ENCODE measurements at regions not wholly inside any gene's neighbourhood (a gene's known extent, or its start where the extent isn't known, plus 50 kb on each side); places are given as distances from the start of the nearest gene placed in this dataset.
"Not testable (repeated sequence)": the region's sequence is repeated elsewhere in the genome, so short reads cannot be mapped to it uniquely, and the experiment has no call there.

- H3K27ac ChIP-seq (ENCODE audit: low read depth, low read length); H2AFZ ChIP-seq (ENCODE audit: low read depth, low read length, poor library complexity, severe bottlenecking); ATAC-seq; H3K36me3 ChIP-seq (ENCODE audit: control insufficient read depth in 1 of 2, insufficient read depth in 2 of 2, low read length in 2 of 2); RAD21 ChIA-PET (ENCODE audit: low non-redundant PET in 1 of 2, low total read pairs in 2 of 2, uncharacterized antibody in 2 of 2, unreplicated experiment in 2 of 2); H3K9me3 ChIP-seq (ENCODE audit: control insufficient read depth in 1 of 2, insufficient read depth in 1 of 2, low read depth in 1 of 2, low read length in 2 of 2); H3K4me2 ChIP-seq (ENCODE audit: low read length); H3K9me2 ChIP-seq (ENCODE audit: insufficient read depth); DNase-seq (ENCODE audit: low read depth, low spot score); BruUV-seq (replicated peaks); H3K27me3 ChIP-seq (ENCODE audit: insufficient read depth, low read length); CTCF ChIA-PET; H3K9ac ChIP-seq (ENCODE audit: low read length); H3K4me3 ChIP-seq (replicated peaks in 1 of 2; ENCODE audit: low read depth in 1 of 2, low read length in 2 of 2); H4K20me1 ChIP-seq (ENCODE audit: insufficient read depth); H3K79me2 ChIP-seq (ENCODE audit: insufficient read depth, low read length); intact Hi-C loops (cut with micrococcal nuclease); H3K4me1 ChIP-seq (ENCODE audit: control insufficient read depth in 1 of 2, insufficient read depth in 2 of 2, low read length in 2 of 2); POLR2A ChIA-PET: not testable (repeated sequence)
These were observed 381.3 kb upstream of the ANKRD20A1 start for GRCh38 chr9:67477465-67477864.

- POLR2A ChIA-PET; H3K9me2 ChIP-seq (ENCODE audit: insufficient read depth); ATAC-seq; CTCF ChIA-PET; H3K27ac ChIP-seq (ENCODE audit: low read depth, low read length); H3K9me3 ChIP-seq (ENCODE audit: control insufficient read depth in 1 of 2, insufficient read depth in 1 of 2, low read depth in 1 of 2, low read length in 2 of 2); H3K9ac ChIP-seq (ENCODE audit: low read length); RAD21 ChIA-PET (ENCODE audit: low non-redundant PET in 1 of 2, low total read pairs in 2 of 2, uncharacterized antibody in 2 of 2, unreplicated experiment in 2 of 2); BruUV-seq (replicated peaks); H3K4me1 ChIP-seq (ENCODE audit: control insufficient read depth in 1 of 2, insufficient read depth in 2 of 2, low read length in 2 of 2); H3K27me3 ChIP-seq (ENCODE audit: insufficient read depth, low read length); intact Hi-C loops (cut with micrococcal nuclease); H2AFZ ChIP-seq (ENCODE audit: low read depth, low read length, poor library complexity, severe bottlenecking); H3K79me2 ChIP-seq (ENCODE audit: insufficient read depth, low read length); H3K4me3 ChIP-seq (replicated peaks in 1 of 2; ENCODE audit: low read depth in 1 of 2, low read length in 2 of 2); H3K36me3 ChIP-seq (ENCODE audit: control insufficient read depth in 1 of 2, insufficient read depth in 2 of 2, low read length in 2 of 2); DNase-seq (ENCODE audit: low read depth, low spot score); H3K4me2 ChIP-seq (ENCODE audit: low read length); H4K20me1 ChIP-seq (ENCODE audit: insufficient read depth): not testable (repeated sequence)
These were observed 388.0 kb upstream of the ANKRD20A1 start for GRCh38 chr9:67470739-67471138.

GRCh38 chr9:67468326-67468725 lies 390.4 kb upstream of the ANKRD20A1 start:
- intact Hi-C loops (cut with micrococcal nuclease); BruUV-seq (replicated peaks); ATAC-seq: not testable (repeated sequence)

GRCh38 chr9:67461796-67462757 lies 396.7 kb upstream of the ANKRD20A1 start:
- H3K9me3 ChIP-seq (ENCODE audit: control insufficient read depth in 1 of 2, insufficient read depth in 1 of 2, low read depth in 1 of 2, low read length in 2 of 2); ATAC-seq; BruUV-seq (replicated peaks); H3K4me3 ChIP-seq (replicated peaks in 1 of 2; ENCODE audit: low read depth in 1 of 2, low read length in 2 of 2); H3K27ac ChIP-seq (ENCODE audit: low read depth, low read length); H3K27me3 ChIP-seq (ENCODE audit: insufficient read depth, low read length); H3K79me2 ChIP-seq (ENCODE audit: insufficient read depth, low read length); intact Hi-C loops (cut with micrococcal nuclease); H3K4me2 ChIP-seq (ENCODE audit: low read length); POLR2A ChIA-PET; DNase-seq (ENCODE audit: low read depth, low spot score); H2AFZ ChIP-seq (ENCODE audit: low read depth, low read length, poor library complexity, severe bottlenecking); H3K4me1 ChIP-seq (ENCODE audit: control insufficient read depth in 1 of 2, insufficient read depth in 2 of 2, low read length in 2 of 2); CTCF ChIA-PET; H3K36me3 ChIP-seq (ENCODE audit: control insufficient read depth in 1 of 2, insufficient read depth in 2 of 2, low read length in 2 of 2); H3K9me2 ChIP-seq (ENCODE audit: insufficient read depth); H4K20me1 ChIP-seq (ENCODE audit: insufficient read depth); RAD21 ChIA-PET (ENCODE audit: low non-redundant PET in 1 of 2, low total read pairs in 2 of 2, uncharacterized antibody in 2 of 2, unreplicated experiment in 2 of 2); H3K9ac ChIP-seq (ENCODE audit: low read length): not testable (repeated sequence)

More at GRCh38 chr9:67468326-67468725, 390.4 kb upstream of the ANKRD20A1 start:
- H3K36me3 ChIP-seq (ENCODE audit: control insufficient read depth in 1 of 2, insufficient read depth in 2 of 2, low read length in 2 of 2); H3K9ac ChIP-seq (ENCODE audit: low read length); RAD21 ChIA-PET (ENCODE audit: low non-redundant PET in 1 of 2, low total read pairs in 2 of 2, uncharacterized antibody in 2 of 2, unreplicated experiment in 2 of 2); POLR2A ChIA-PET; H3K9me2 ChIP-seq (ENCODE audit: insufficient read depth); DNase-seq (ENCODE audit: low read depth, low spot score); CTCF ChIA-PET; H3K9me3 ChIP-seq (ENCODE audit: control insufficient read depth in 1 of 2, insufficient read depth in 1 of 2, low read depth in 1 of 2, low read length in 2 of 2); H3K4me1 ChIP-seq (ENCODE audit: control insufficient read depth in 1 of 2, insufficient read depth in 2 of 2, low read length in 2 of 2); H3K27me3 ChIP-seq (ENCODE audit: insufficient read depth, low read length); H3K4me2 ChIP-seq (ENCODE audit: low read length); H3K79me2 ChIP-seq (ENCODE audit: insufficient read depth, low read length); H3K4me3 ChIP-seq (replicated peaks in 1 of 2; ENCODE audit: low read depth in 1 of 2, low read length in 2 of 2); H3K27ac ChIP-seq (ENCODE audit: low read depth, low read length); H4K20me1 ChIP-seq (ENCODE audit: insufficient read depth); H2AFZ ChIP-seq (ENCODE audit: low read depth, low read length, poor library complexity, severe bottlenecking): not testable (repeated sequence)

Data from HCT116 (cell line).